SU-DHL-6 (cell line): ENCODE measurements at regions not wholly inside any gene's neighbourhood (a gene's known extent, or its start where the extent isn't known, plus 50 kb on each side); places are given as distances from the start of the nearest gene placed in this dataset.

ENCODE experiments used
- EZH2phosphoT487 ChIP-seq: fragments of 200-600 bp; sonication (generic), shearing (Covaris generic); conservative IDR thresholded peaks from 2 replicates; pipeline ENCODE4 v1.6.1; 2018; ENCODE audit warnings: mild to moderate bottlenecking, antibody characterized with exemption, low read length, moderate library complexity, mixed read lengths
- TF ChIP-seq, protein P1 (sequence below): fragments of 200-600 bp; sonication (generic); IDR thresholded peaks from one replicate; pipeline ENCODE4 v1.5.1; 2017; ENCODE audit warnings: antibody characterized with exemption, mild to moderate bottlenecking, low read length, moderate library complexity; ENCODE audit not compliant: insufficient read depth, poor library complexity, severe bottlenecking

DNA sequence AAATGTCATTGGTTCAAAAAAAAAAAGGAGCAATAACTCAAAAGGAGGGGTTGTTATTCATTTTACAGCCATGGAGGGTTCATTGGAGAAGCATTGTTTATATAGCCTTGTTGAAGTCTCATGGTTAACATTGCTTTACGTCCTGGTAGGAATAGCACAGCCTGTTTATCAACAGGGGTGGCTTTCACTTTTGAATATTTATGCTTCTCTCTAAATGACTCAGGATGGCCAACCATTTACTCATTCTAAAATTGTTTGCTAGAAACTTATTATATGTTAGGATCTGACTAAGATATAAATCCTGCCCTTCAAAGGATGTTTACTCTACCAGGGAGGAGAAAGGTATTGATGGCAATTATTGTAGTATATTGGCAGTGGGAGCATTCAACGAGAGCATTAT is 534.1 kb upstream of the GALNTL6 start:
- TF ChIP-seq, protein P1, sequence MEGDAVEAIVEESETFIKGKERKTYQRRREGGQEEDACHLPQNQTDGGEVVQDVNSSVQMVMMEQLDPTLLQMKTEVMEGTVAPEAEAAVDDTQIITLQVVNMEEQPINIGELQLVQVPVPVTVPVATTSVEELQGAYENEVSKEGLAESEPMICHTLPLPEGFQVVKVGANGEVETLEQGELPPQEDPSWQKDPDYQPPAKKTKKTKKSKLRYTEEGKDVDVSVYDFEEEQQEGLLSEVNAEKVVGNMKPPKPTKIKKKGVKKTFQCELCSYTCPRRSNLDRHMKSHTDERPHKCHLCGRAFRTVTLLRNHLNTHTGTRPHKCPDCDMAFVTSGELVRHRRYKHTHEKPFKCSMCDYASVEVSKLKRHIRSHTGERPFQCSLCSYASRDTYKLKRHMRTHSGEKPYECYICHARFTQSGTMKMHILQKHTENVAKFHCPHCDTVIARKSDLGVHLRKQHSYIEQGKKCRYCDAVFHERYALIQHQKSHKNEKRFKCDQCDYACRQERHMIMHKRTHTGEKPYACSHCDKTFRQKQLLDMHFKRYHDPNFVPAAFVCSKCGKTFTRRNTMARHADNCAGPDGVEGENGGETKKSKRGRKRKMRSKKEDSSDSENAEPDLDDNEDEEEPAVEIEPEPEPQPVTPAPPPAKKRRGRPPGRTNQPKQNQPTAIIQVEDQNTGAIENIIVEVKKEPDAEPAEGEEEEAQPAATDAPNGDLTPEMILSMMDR: no peak
- TF ChIP-seq EZH2phosphoT487: no peak
